Mesendoderm (in vitro differentiated cells): ENCODE measurements at regions not wholly inside any gene's neighbourhood (a gene's known extent, or its start where the extent isn't known, plus 50 kb on each side); places are given as distances from the start of the nearest gene placed in this dataset.
"Not testable (repeated sequence)": the region's sequence is repeated elsewhere in the genome, so short reads cannot be mapped to it uniquely, and the experiment has no call there.

Experiments
- DNase-seq: peaks from one replicate; pipeline ENCODE4 v3.0.0; 2013
- H2AK5ac ChIP-seq: 2 replicates; pipeline ENCODE4 v1.6.1; 2013; ENCODE audit warnings: low read length, inconsistent platforms
- H2BK120ac ChIP-seq: 2 replicates; pipeline ENCODE4 v1.6.1; 2013; ENCODE audit warnings: low read depth, mild to moderate bottlenecking, low read length, moderate library complexity, mixed read lengths
- H2BK15ac ChIP-seq: replicated peaks from 2 replicates; pipeline ENCODE4 v1.6.1; 2013; ENCODE audit warnings: low read depth, mild to moderate bottlenecking, moderate library complexity
- H2BK5ac ChIP-seq: 2 replicates; pipeline ENCODE4 v1.6.1; 2013; ENCODE audit warnings: low read length, inconsistent platforms
- H3K18ac ChIP-seq: 2 replicates; pipeline ENCODE4 v1.6.1; 2013; ENCODE audit warnings: mild to moderate bottlenecking, low read length, mixed read lengths
- H3K23ac ChIP-seq: one replicate; pipeline ENCODE4 v1.6.1; 2013; ENCODE audit warnings: low read length
- H3K27ac ChIP-seq: 2 replicates; pipeline ENCODE4 v1.5.1; 2013; ENCODE audit warnings: low read depth, mild to moderate bottlenecking, inconsistent platforms, low read length, moderate library complexity
- H3K27me3 ChIP-seq: 2 replicates; pipeline ENCODE4 v1.6.1; 2013; ENCODE audit warnings: low read length, control low read depth, mild to moderate bottlenecking, inconsistent platforms; ENCODE audit not compliant: insufficient read depth, poor library complexity
- H3K36me3 ChIP-seq: 2 replicates; pipeline ENCODE4 v1.6.1; 2013; ENCODE audit warnings: low read length, inconsistent platforms; ENCODE audit not compliant: control insufficient read depth, insufficient read depth
- H3K4ac ChIP-seq: one replicate; pipeline ENCODE4 v1.6.1; 2013; ENCODE audit warnings: low read depth, mild to moderate bottlenecking, low read length, moderate library complexity
- H3K4me1 ChIP-seq: 2 replicates; pipeline ENCODE4 v1.6.1; 2013; ENCODE audit warnings: low read depth, low read length, inconsistent platforms; ENCODE audit not compliant: control insufficient read depth
- H3K4me2 ChIP-seq: 2 replicates; pipeline ENCODE4 v1.6.1; 2013; ENCODE audit warnings: low read length
- H3K4me3 ChIP-seq: 2 replicates; pipeline ENCODE4 v1.5.1; 2013; ENCODE audit warnings: mild to moderate bottlenecking, low read length
- H3K56ac ChIP-seq: one replicate; pipeline ENCODE4 v1.6.1; 2013; ENCODE audit warnings: low read length
- H3K79me1 ChIP-seq: 2 replicates; pipeline ENCODE4 v1.6.1; 2013; ENCODE audit warnings: low read length, inconsistent platforms
- H3K79me2 ChIP-seq: 2 replicates; pipeline ENCODE4 v1.6.1; 2013; ENCODE audit warnings: mild to moderate bottlenecking, low read length; ENCODE audit not compliant: control insufficient read depth, insufficient read depth
- H3K9ac ChIP-seq: 2 replicates; pipeline ENCODE4 v1.6.1; 2013; ENCODE audit warnings: low read length, inconsistent platforms
- H4K5ac ChIP-seq: one replicate; pipeline ENCODE4 v1.6.1; 2013; ENCODE audit warnings: low read length
- H4K8ac ChIP-seq: one replicate; pipeline ENCODE4 v1.6.1; 2013; ENCODE audit warnings: low read depth, mild to moderate bottlenecking, control low read depth, low read length, moderate library complexity
- WGBS: extraction: QIAGEN DNeasy Blood & Tissue Kit; methylation state at CpG from one replicate; pipeline ENCODE4 v1.1.7; 2013; ENCODE audit warnings: low lambda C conversion rate, missing lambda C conversion rate; ENCODE audit not compliant: insufficient coverage; ENCODE audit errors: extremely low coverage; 5-methylcytosine and 5-hydroxymethylcytosine counted together

- Histone ChIP-seq H3K56ac (no peak overlapping the region), H3K27me3 (no peaks in the 10 kb centered on the region), H4K5ac (no peak overlapping the region), H3K4me2 (no peak overlapping the region), H3K9ac (no peak overlapping the region), H3K4me1 (no peaks in the 10 kb centered on the region), H3K23ac (no peak overlapping the region), H3K27ac (no peak overlapping the region), H2AK5ac (no peak overlapping the region), H2BK15ac (no peak overlapping the region), H3K4me3 (no peak overlapping the region), H3K79me1 (no peaks in the 10 kb centered on the region), H3K4ac (no peak overlapping the region), H4K8ac (no peak overlapping the region), H3K18ac (no peak overlapping the region), H3K79me2 (no peaks in the 10 kb centered on the region), H2BK5ac (no peak overlapping the region), H2BK120ac (no peak overlapping the region), H3K36me3 (no peaks in the 10 kb centered on the region)
- WGBS, result no CpG with 5 or more reads among the region's 3 CpGs
- no peak for DNase-seq
Observed at GRCh38 chr14:48243900-48244299, 568.5 kb upstream of the MDGA2 start.

DNA sequence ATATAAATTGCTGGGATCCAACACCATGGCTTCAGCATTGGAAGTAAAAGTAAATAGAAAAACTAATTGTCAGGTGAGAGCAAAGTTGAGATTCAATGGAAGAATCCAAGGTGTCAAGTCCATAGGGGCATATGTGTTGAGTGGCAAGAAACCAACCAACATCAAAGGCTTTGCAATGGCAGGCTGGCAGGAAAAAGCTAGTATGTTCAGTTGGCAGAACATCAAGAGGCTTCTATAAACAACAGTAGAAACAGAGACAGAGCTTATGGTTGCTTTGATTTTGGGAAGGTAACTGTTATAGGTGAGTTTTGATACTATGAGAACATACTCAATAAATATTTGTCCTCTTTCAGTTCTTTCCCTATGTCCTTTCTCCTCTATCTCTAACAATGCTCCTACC is 553.7 kb upstream of the MDGA2 start:
- no peak overlapping the region for H3K4me3 ChIP-seq
- H3K27me3 ChIP-seq, result no peaks in the 10 kb centered on the region
- DNase-seq, result no peak
- H3K23ac ChIP-seq, result no peak overlapping the region
- H3K79me1 ChIP-seq, result no peaks in the 10 kb centered on the region
- H2BK15ac ChIP-seq, result no peak overlapping the region
- H3K56ac ChIP-seq, result no peak overlapping the region
- no peak overlapping the region for H3K18ac ChIP-seq
- no peak overlapping the region for H3K27ac ChIP-seq
- H3K9ac ChIP-seq, result no peak overlapping the region
- H2BK120ac ChIP-seq, result no peak overlapping the region
- H3K36me3 ChIP-seq, result no peaks in the 10 kb centered on the region
- no peak overlapping the region for H2AK5ac ChIP-seq
- no peaks in the 10 kb centered on the region for H3K79me2 ChIP-seq
- no peaks in the 10 kb centered on the region for H3K4me1 ChIP-seq
- H3K4me2 ChIP-seq, result no peak overlapping the region
- H3K4ac ChIP-seq, result no peak overlapping the region
- no peak overlapping the region for H4K5ac ChIP-seq
- no peak overlapping the region for H4K8ac ChIP-seq
- no peak overlapping the region for H2BK5ac ChIP-seq

DNA sequence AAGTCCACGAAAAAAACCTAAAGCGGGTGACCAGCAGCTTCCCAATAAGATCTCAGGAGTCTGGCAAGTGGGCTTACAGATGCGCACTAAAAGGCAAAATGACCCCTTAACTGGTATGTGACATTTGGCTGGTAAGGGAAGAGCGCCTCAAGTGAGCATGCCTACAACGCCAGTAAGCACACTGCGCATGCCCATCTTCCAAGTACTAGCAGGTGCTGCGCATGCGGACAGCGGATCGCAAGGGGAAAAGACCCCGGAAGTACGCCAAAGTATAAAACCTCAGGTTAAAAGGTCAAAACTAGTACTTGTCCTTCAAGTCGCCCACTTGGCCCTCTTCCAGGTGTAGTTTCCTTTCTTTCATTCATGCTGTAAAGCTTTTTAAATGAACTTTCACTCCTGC is 518.5 kb upstream of the MDGA2 start:
- Histone ChIP-seq H3K23ac (no peak overlapping the region), H3K36me3 (no peaks in the 10 kb centered on the region), H3K4me1 (no peaks in the 10 kb centered on the region), H2BK120ac (no peak overlapping the region), H3K18ac (no peak overlapping the region), H3K9ac (no peak overlapping the region), H4K5ac (no peak overlapping the region), H3K4me2 (no peak overlapping the region), H3K27me3 (no peaks in the 10 kb centered on the region), H2BK5ac (no peak overlapping the region), H3K79me2 (no peaks in the 10 kb centered on the region), H3K4ac (no peak overlapping the region), H4K8ac (no peak overlapping the region), H3K56ac (no peak overlapping the region), H3K79me1 (no peaks in the 10 kb centered on the region), H2AK5ac (no peak overlapping the region), H3K4me3 (no peak overlapping the region), H3K27ac (no peak overlapping the region), H2BK15ac (no peak overlapping the region)
- no CpG with 5 or more reads among the region's 13 CpGs for whole genome bisulfite sequencing
- no peak for DNase-seq

DNA sequence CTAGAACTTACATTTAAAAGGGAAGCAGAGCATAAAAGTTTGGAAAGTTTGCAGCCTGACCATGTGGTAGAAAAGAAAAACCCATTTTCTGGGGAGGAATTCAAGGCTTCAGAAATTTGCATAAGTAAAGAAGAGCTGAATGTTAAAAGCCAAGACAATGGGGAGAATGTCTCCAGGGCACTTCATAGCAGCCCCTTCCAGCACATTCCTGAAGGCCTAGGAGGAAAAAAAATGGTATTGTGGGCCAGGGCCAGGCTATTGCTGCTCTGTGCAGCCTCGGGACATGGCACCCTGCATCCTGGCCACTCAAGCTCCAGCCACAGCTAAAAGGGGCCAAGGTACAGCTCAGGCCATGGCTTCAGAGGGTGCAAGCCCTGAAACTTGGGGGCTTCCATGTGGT is 474.2 kb upstream of the MDGA2 start:
- not testable (repeated sequence) for H3K79me1 ChIP-seq, H3K79me2 ChIP-seq, H2BK15ac ChIP-seq, H3K23ac ChIP-seq, H2AK5ac ChIP-seq, H4K8ac ChIP-seq, H3K56ac ChIP-seq, H3K9ac ChIP-seq, H2BK120ac ChIP-seq, H4K5ac ChIP-seq, H3K4me1 ChIP-seq, H3K27ac ChIP-seq, H3K4ac ChIP-seq, H3K36me3 ChIP-seq, H3K4me2 ChIP-seq, H3K27me3 ChIP-seq, H2BK5ac ChIP-seq, H3K18ac ChIP-seq, H3K4me3 ChIP-seq
- WGBS, result no CpG with 5 or more reads among the region's 1 CpG
- DNase-seq, result peak; percentile 3

DNA sequence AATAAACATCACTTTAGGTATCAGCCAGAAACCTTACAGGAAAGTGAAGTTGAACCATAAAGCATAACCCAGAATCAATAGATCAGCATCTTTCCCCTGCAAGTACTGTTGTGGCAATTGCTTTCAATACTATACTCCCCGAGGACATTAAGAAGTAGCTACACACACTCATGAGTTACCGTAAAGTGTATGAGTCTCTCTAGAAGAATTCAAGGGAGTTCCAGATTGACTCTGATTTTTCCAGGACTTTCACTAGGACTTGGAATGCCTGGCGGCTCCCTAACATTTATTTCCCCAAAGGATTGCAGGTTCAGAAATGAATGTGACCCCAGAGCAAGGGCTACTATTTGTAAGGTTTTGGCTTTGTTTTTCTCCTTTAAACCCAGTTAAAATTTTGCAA is 465.4 kb upstream of the MDGA2 start:
- Histone ChIP-seq H3K27me3 (no peaks in the 10 kb centered on the region), H3K36me3 (no peaks in the 10 kb centered on the region), H3K9ac (no peak overlapping the region), H2AK5ac (no peak overlapping the region), H2BK120ac (no peak overlapping the region), H3K4me3 (no peak overlapping the region), H3K4me1 (no peaks in the 10 kb centered on the region), H4K5ac (no peak overlapping the region), H2BK5ac (no peak overlapping the region), H3K4me2 (no peak overlapping the region), H3K18ac (no peak overlapping the region), H3K79me2 (no peaks in the 10 kb centered on the region), H3K27ac (no peak overlapping the region), H3K56ac (no peak overlapping the region), H3K23ac (no peak overlapping the region), H4K8ac (no peak overlapping the region), H3K4ac (no peak overlapping the region), H2BK15ac (no peak overlapping the region), H3K79me1 (no peaks in the 10 kb centered on the region)
- DNase-seq, result no peak
- no CpG with 5 or more reads among the region's 3 CpGs for WGBS

- Histone ChIP-seq H3K4me1 (no peaks in the 10 kb centered on the region), H3K9ac (no peak overlapping the region), H3K4ac (no peak overlapping the region), H3K27me3 (no peaks in the 10 kb centered on the region), H3K79me2 (no peaks in the 10 kb centered on the region), H3K27ac (no peak overlapping the region), H4K5ac (no peak overlapping the region), H3K36me3 (no peaks in the 10 kb centered on the region), H3K4me2 (no peak overlapping the region), H3K4me3 (no peak overlapping the region), H2BK15ac (no peak overlapping the region), H3K56ac (no peak overlapping the region), H2AK5ac (no peak overlapping the region), H3K18ac (no peak overlapping the region), H4K8ac (no peak overlapping the region), H3K79me1 (no peaks in the 10 kb centered on the region), H3K23ac (no peak overlapping the region), H2BK120ac (no peak overlapping the region), H2BK5ac (no peak overlapping the region)
- no peak for DNase-seq
Observed at GRCh38 chr14:48129472-48129871, 454.1 kb upstream of the MDGA2 start.
